ENCODE measurements at regions not wholly inside any gene's neighbourhood (a gene's known extent, or its start where the extent isn't known, plus 50 kb on each side); places are given as distances from the start of the nearest gene placed in this dataset.

DNA sequence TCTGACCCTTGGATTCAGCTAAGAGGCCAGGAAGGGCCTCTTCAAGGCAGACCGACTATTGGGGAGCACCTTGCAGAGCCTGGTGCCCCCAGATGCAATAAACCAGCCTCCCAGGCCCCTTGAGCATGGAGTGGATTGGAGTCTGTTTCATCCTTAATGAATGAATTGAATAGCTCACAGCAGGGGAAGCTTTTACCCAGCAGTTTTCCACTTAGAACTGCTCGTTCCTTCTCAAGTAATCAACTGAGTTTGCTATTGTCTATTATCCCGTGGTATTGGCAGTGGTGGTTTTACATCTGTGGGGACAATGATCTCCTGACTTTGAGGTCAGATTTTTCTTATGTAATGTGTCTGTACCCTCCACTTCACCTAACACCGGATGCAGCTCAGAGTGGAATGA is 197.6 kb downstream of the AACS start:
- TF ChIP-seq GATA3 (IDR thresholded peaks at IDR 0.05; ENCODE audit: low read depth, low read length) (no peak), GATA2 (IDR thresholded peaks at IDR 0.05; ENCODE audit: low read depth, low read length) (no peak)

All from SH-SY5Y (cell line).